ENCODE measurements at regions not wholly inside any gene's neighbourhood (a gene's known extent, or its start where the extent isn't known, plus 50 kb on each side); places are given as distances from the start of the nearest gene placed in this dataset.

DNA sequence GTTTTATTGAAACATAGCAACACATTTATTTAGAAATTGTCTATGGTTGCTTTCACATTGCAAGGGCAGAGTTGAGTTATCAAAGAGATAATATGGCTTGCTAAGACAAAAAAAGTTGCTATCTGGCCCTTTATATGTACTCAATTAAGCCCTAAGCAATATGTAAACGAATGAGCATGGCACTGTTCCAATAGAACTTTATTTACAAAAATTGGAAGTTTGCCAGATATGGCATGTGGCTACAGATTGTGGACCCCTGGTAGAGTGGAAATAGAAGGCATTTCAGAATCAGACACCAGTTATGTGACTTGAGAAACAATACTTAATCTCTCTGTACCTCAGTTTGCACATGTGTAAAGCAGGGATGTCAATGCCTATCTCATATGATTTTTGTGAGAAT, 515.6 kb upstream of the SGO1 start:
- TF ChIP-seq ZFP30 (CRISPR knock-in tag; IDR thresholded peaks at IDR 0.05) (no peak), PPARA (CRISPR knock-in tag; IDR thresholded peaks at IDR 0.05; ENCODE audit: borderline replicate concordance) (no peak), RARB (CRISPR knock-in tag; IDR thresholded peaks at IDR 0.05) (no peak), GLIS3 (CRISPR knock-in tag; IDR thresholded peaks at IDR 0.05) (no peak), SNAI2 (CRISPR knock-in tag; IDR thresholded peaks at IDR 0.05) (no peak), CSDC2 (CRISPR knock-in tag; IDR thresholded peaks at IDR 0.05) (no peak), BACH2 (CRISPR knock-in tag; IDR thresholded peaks at IDR 0.05; ENCODE audit: borderline replicate concordance) (no peak), ARNTL (CRISPR knock-in tag; IDR thresholded peaks at IDR 0.05; ENCODE audit: borderline replicate concordance, low read depth) (no peak), OSR1 (CRISPR knock-in tag; IDR thresholded peaks at IDR 0.05) (no peak)
- TF ChIP-seq, protein P1, sequence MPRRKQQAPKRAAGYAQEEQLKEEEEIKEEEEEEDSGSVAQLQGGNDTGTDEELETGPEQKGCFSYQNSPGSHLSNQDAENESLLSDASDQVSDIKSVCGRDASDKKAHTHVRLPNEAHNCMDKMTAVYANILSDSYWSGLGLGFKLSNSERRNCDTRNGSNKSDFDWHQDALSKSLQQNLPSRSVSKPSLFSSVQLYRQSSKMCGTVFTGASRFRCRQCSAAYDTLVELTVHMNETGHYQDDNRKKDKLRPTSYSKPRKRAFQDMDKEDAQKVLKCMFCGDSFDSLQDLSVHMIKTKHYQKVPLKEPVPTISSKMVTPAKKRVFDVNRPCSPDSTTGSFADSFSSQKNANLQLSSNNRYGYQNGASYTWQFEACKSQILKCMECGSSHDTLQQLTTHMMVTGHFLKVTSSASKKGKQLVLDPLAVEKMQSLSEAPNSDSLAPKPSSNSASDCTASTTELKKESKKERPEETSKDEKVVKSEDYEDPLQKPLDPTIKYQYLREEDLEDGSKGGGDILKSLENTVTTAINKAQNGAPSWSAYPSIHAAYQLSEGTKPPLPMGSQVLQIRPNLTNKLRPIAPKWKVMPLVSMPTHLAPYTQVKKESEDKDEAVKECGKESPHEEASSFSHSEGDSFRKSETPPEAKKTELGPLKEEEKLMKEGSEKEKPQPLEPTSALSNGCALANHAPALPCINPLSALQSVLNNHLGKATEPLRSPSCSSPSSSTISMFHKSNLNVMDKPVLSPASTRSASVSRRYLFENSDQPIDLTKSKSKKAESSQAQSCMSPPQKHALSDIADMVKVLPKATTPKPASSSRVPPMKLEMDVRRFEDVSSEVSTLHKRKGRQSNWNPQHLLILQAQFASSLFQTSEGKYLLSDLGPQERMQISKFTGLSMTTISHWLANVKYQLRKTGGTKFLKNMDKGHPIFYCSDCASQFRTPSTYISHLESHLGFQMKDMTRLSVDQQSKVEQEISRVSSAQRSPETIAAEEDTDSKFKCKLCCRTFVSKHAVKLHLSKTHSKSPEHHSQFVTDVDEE (CRISPR knock-in tag; IDR thresholded peaks at IDR 0.05), result no peak
- TF ChIP-seq, protein P2, sequence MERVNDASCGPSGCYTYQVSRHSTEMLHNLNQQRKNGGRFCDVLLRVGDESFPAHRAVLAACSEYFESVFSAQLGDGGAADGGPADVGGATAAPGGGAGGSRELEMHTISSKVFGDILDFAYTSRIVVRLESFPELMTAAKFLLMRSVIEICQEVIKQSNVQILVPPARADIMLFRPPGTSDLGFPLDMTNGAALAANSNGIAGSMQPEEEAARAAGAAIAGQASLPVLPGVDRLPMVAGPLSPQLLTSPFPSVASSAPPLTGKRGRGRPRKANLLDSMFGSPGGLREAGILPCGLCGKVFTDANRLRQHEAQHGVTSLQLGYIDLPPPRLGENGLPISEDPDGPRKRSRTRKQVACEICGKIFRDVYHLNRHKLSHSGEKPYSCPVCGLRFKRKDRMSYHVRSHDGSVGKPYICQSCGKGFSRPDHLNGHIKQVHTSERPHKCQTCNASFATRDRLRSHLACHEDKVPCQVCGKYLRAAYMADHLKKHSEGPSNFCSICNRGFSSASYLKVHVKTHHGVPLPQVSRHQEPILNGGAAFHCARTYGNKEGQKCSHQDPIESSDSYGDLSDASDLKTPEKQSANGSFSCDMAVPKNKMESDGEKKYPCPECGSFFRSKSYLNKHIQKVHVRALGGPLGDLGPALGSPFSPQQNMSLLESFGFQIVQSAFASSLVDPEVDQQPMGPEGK (CRISPR knock-in tag; IDR thresholded peaks at IDR 0.05; ENCODE audit: borderline replicate concordance), result no peak
- TF ChIP-seq, protein P3, sequence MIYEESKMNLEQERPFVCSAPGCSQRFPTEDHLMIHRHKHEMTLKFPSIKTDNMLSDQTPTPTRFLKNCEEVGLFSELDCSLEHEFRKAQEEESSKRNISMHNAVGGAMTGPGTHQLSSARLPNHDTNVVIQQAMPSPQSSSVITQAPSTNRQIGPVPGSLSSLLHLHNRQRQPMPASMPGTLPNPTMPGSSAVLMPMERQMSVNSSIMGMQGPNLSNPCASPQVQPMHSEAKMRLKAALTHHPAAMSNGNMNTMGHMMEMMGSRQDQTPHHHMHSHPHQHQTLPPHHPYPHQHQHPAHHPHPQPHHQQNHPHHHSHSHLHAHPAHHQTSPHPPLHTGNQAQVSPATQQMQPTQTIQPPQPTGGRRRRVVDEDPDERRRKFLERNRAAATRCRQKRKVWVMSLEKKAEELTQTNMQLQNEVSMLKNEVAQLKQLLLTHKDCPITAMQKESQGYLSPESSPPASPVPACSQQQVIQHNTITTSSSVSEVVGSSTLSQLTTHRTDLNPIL (CRISPR knock-in tag; IDR thresholded peaks at IDR 0.05; ENCODE audit: low read depth), result no peak
- TF ChIP-seq, protein P4, sequence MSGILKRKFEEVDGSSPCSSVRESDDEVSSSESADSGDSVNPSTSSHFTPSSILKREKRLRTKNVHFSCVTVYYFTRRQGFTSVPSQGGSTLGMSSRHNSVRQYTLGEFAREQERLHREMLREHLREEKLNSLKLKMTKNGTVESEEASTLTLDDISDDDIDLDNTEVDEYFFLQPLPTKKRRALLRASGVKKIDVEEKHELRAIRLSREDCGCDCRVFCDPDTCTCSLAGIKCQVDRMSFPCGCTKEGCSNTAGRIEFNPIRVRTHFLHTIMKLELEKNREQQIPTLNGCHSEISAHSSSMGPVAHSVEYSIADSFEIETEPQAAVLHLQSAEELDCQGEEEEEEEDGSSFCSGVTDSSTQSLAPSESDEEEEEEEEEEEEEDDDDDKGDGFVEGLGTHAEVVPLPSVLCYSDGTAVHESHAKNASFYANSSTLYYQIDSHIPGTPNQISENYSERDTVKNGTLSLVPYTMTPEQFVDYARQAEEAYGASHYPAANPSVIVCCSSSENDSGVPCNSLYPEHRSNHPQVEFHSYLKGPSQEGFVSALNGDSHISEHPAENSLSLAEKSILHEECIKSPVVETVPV (CRISPR knock-in tag; IDR thresholded peaks at IDR 0.05), result no peak

Measured in SK-N-SH treated with all-trans-retinoic acid at 6 μM for 48 hours (cell line).